BE2C (cell line): ENCODE measurements at regions not wholly inside any gene's neighbourhood (a gene's known extent, or its start where the extent isn't known, plus 50 kb on each side); places are given as distances from the start of the nearest gene placed in this dataset.

ENCODE experiments used
- DNase-seq: peaks from one replicate; pipeline ENCODE4 v3.0.0-alpha.2; 2020
- H3K27me3 ChIP-seq: fragments of 250-450 bp; sonication (Bioruptor Pico); 2 replicates; pipeline ENCODE4 v1.5.1; 2020; ENCODE audit warnings: mild to moderate bottlenecking
- H3K36me3 ChIP-seq: fragments of 250-450 bp; sonication (Bioruptor Pico); 2 replicates; pipeline ENCODE4 v1.5.1; 2020; ENCODE audit warnings: mild to moderate bottlenecking
- H3K4me1 ChIP-seq: fragments of 250-450 bp; sonication (Bioruptor Pico); 2 replicates; pipeline ENCODE4 v1.5.1; 2020
- H3K4me3 ChIP-seq: 2 replicates; pipeline ENCODE4 v1.5.1; 2011; ENCODE audit warnings: low read depth, low read length
- H3K9me3 ChIP-seq: fragments of 250-450 bp; sonication (Bioruptor Pico); 2 replicates; pipeline ENCODE4 v1.5.1; 2020
- CTCF ChIP-seq: IDR thresholded peaks from 2 replicates; pipeline ENCODE4 v1.5.1; 2012; ENCODE audit warnings: mild to moderate bottlenecking, low read depth, low read length

DNA sequence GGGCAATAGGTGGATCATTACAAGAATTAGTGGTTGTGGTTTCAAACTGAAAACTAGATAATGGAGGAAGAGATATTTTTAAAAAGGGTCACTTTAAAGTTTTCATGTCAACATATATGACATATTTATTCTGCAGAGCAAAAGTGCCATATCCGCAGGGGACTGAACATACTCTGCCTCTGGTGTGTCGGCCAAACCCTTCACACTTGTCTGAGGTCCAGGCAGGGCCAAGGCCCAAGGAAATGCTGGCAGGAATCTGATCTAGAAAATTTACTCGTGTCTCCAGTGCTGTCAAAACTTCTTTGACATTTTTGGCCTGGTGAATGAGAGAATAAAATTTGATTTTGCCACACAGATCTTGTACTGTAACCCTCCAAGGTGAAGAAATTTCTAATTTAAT, 562.3 kb downstream of the CCSER2 start:
- Histone ChIP-seq H3K4me3 (no peak overlapping the region), H3K9me3 (no peaks in the 10 kb centered on the region), H3K4me1 (no peaks in the 10 kb centered on the region), H3K27me3 (no peaks in the 10 kb centered on the region), H3K36me3 (no peaks in the 10 kb centered on the region)
- no peak for DNase-seq
- no peak for TF ChIP-seq CTCF

DNA sequence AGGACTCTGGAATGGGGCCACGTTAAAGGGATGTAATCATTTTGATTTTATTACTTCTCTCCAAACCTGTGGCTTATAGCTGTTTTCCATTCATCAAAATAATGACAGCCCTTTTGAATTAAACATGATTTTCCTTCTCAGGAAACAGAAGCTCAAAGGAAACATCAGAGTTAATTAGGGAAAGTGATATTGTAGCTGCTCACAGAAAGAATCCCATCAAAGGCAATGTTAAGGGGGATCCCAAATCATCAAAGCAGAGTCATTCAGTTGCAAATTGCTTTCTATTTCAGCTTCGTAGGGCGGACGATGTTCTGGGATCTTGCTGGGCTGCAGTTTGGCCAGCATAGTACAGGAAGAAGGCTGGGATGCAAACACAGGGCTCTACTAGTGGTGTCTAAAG, 563.2 kb downstream of the CCSER2 start:
- no peak for TF ChIP-seq CTCF
- Histone ChIP-seq H3K27me3 (no peaks in the 10 kb centered on the region), H3K36me3 (no peaks in the 10 kb centered on the region), H3K9me3 (no peaks in the 10 kb centered on the region), H3K4me1 (no peaks in the 10 kb centered on the region), H3K4me3 (no peak overlapping the region)
- no peak for DNase-seq

- Histone ChIP-seq H3K9me3 (no peaks in the 10 kb centered on the region), H3K4me1 (no peaks in the 10 kb centered on the region), H3K27me3 (no peaks in the 10 kb centered on the region), H3K4me3 (no peak overlapping the region), H3K36me3 (no peaks in the 10 kb centered on the region)
- no peak for DNase-seq
- TF ChIP-seq CTCF, result no peak
These were observed 567.2 kb downstream of the CCSER2 start for GRCh38 chr10:84895541-84895940.

DNA sequence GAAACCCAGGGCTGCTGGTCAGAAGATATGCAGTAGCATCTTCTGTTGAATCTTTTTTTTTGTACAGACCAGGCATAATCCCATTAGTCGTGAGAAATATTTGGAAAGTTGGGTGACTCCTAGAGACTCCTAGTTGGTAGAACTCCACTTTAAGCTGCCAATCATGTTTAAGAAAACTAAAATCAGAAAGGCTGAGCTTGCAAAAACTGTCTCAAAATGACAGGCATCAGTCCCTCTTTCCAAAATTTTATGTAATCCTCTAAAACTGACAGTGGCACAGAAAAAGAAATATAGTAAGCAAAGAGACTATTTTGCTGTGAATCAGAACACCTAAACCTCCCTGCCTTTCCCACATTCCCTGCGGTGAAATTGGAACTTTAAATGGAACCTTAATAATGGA, 568.5 kb downstream of the CCSER2 start:
- H3K36me3 ChIP-seq, result no peaks in the 10 kb centered on the region
- no peak for TF ChIP-seq CTCF
- H3K27me3 ChIP-seq, result no peaks in the 10 kb centered on the region
- H3K4me1 ChIP-seq, result no peaks in the 10 kb centered on the region
- H3K9me3 ChIP-seq, result no peaks in the 10 kb centered on the region
- DNase-seq, result no peak
- no peak overlapping the region for H3K4me3 ChIP-seq

- no peak for DNase-seq
- no peak for TF ChIP-seq CTCF
- H3K4me3 ChIP-seq, result no peak overlapping the region
- no peaks in the 10 kb centered on the region for H3K9me3 ChIP-seq
- no peaks in the 10 kb centered on the region for H3K4me1 ChIP-seq
- no peaks in the 10 kb centered on the region for H3K27me3 ChIP-seq
- H3K36me3 ChIP-seq, result no peaks in the 10 kb centered on the region
These were observed 570.9 kb downstream of the CCSER2 start for GRCh38 chr10:84899268-84899667.

DNA sequence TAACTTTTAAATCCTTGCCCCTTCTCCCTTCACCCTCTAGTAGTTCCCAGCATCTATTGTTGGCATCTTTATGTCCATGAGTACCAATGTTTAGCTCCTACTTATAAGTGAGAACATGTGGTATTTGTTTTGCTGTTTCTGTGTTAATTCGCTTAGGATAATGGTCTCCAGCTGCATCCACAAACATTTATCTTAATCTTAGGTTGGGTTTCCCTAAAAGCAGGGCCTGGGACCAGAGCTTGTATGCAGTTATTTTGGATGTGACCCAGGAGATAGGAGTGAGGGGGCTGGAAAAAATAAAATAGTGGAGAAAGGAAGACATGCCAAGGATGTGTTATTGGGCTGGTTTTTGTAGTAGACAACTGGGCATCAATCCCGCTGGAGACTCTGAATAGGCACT, 571.8 kb downstream of the CCSER2 start:
- no peak for DNase-seq
- no peak overlapping the region for H3K4me3 ChIP-seq
- no peaks in the 10 kb centered on the region for H3K9me3 ChIP-seq
- no peak for TF ChIP-seq CTCF
- H3K36me3 ChIP-seq, result no peaks in the 10 kb centered on the region
- no peaks in the 10 kb centered on the region for H3K4me1 ChIP-seq
- no peaks in the 10 kb centered on the region for H3K27me3 ChIP-seq
